ENCODE measurements at regions not wholly inside any gene's neighbourhood (a gene's known extent, or its start where the extent isn't known, plus 50 kb on each side); places are given as distances from the start of the nearest gene placed in this dataset.

DNA sequence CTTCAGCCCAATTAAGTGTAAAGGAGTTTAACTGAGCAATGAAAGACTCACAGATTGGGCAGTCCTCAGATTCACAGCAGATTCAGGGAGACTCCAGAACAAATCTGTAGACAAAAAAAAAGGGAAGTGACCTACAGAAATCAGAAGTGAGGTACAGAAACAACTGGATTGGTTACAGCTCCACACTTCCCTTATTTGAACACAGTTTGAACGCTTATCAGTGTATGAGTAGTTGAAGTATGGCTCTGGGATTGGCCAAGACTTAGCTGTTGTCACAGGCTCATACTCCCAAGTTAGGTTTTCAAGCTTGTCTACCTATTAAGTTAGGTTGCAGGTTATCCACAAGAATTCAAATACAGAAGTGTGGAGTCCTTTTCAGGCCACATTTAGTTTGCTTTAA lies 112.4 kb upstream of the ELOVL6 start:
- TF ChIP-seq, protein P1, sequence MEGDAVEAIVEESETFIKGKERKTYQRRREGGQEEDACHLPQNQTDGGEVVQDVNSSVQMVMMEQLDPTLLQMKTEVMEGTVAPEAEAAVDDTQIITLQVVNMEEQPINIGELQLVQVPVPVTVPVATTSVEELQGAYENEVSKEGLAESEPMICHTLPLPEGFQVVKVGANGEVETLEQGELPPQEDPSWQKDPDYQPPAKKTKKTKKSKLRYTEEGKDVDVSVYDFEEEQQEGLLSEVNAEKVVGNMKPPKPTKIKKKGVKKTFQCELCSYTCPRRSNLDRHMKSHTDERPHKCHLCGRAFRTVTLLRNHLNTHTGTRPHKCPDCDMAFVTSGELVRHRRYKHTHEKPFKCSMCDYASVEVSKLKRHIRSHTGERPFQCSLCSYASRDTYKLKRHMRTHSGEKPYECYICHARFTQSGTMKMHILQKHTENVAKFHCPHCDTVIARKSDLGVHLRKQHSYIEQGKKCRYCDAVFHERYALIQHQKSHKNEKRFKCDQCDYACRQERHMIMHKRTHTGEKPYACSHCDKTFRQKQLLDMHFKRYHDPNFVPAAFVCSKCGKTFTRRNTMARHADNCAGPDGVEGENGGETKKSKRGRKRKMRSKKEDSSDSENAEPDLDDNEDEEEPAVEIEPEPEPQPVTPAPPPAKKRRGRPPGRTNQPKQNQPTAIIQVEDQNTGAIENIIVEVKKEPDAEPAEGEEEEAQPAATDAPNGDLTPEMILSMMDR (IDR thresholded peaks at IDR 0.05; ENCODE audit: poor library complexity) = no peak
- TF ChIP-seq EZH2 (IDR thresholded peaks at IDR 0.05; ENCODE audit: borderline replicate concordance) = no peak
